HCT116 (cell line): ENCODE measurements at regions not wholly inside any gene's neighbourhood (a gene's known extent, or its start where the extent isn't known, plus 50 kb on each side); places are given as distances from the start of the nearest gene placed in this dataset.

Source experiments
- ATAC-seq: fragments of 200-7000 bp; cut with Tn5 transposase; 2 replicates; pipeline ENCODE4 v1.9.1; 2020; ENCODE audit warnings: mild to moderate bottlenecking, moderate library complexity
- BruUV-seq: library from RNA; stranded (reverse); fragments of 400-500 nt; replicated peaks from 2 replicates; lab custom pipeline; 2021; lab: Mats Ljungman, UMichigan
- CTCF ChIA-PET: fragments of 300-600 bp; sonication (Branson Sonifier 250); formaldehyde crosslinking; loops from one replicate; lab custom pipeline; 2021; ENCODE audit warnings: antibody characterized with exemption; lab: Charles Lee
- POLR2A ChIA-PET: fragments of 300-600, 350-600 bp; sonication (Branson Sonifier 250); formaldehyde crosslinking; loops from one replicate; lab custom pipeline; 2021; ENCODE audit warnings: antibody characterized with exemption; lab: Charles Lee
- RAD21 ChIA-PET, 2 experiments: fragments of 300-600 bp; sonication (Branson Sonifier 250); formaldehyde crosslinking; loops; one replicate each; lab custom pipeline; 2023; ENCODE audit warnings: low total read pairs in 2 of 2; ENCODE audit not compliant: uncharacterized antibody in 2 of 2, unreplicated experiment in 2 of 2, low non-redundant PET in 1 of 2; lab: Charles Lee
- DNase-seq: peaks from one replicate; pipeline ENCODE4 v3.0.0-alpha.2; 2010; ENCODE audit warnings: low read depth, low spot score
- H2AFZ ChIP-seq: fragments of 200-600 bp; shearing (Covaris generic), sonication (generic); 2 replicates; pipeline ENCODE4 v1.6.1; 2017; ENCODE audit warnings: low read depth, mixed run types, mixed read lengths, antibody characterized with exemption, low read length; ENCODE audit not compliant: poor library complexity, severe bottlenecking
- H3K27ac ChIP-seq: 2 replicates; pipeline ENCODE4 v1.5.1; 2012; ENCODE audit warnings: low read depth, low read length
- H3K27me3 ChIP-seq: fragments of 200-600 bp; sonication (generic); 2 replicates; pipeline ENCODE4 v1.6.1; 2016; ENCODE audit warnings: mixed run types, low read length, mixed read lengths; ENCODE audit not compliant: insufficient read depth
- H3K36me3 ChIP-seq, 2 experiments: fragments of 200-500 bp in 1 of 2; fragments of 200-600 bp in 1 of 2; sonication (Bioruptor generic) in 1 of 2; sonication (generic) in 1 of 2; 2 replicates each; pipeline versions ENCODE4 v1.5.1 to v1.6.1; 2014 to 2016; ENCODE audit warnings: low read length in 2 of 2, inconsistent platforms in 1 of 2, mixed read lengths in 1 of 2, mixed run types in 1 of 2; ENCODE audit not compliant: insufficient read depth in 2 of 2, control insufficient read depth in 1 of 2
- H3K4me1 ChIP-seq, 2 experiments: fragments of 200-600 bp in 1 of 2; sonication (generic) in 1 of 2; 2 replicates each; pipeline versions ENCODE4 v1.5.1 to v1.6.1; 2012 to 2017; ENCODE audit warnings: low read length in 2 of 2, inconsistent platforms in 1 of 2, mild to moderate bottlenecking in 1 of 2, mixed read lengths in 1 of 2, mixed run types in 1 of 2, moderate library complexity in 1 of 2; ENCODE audit not compliant: insufficient read depth in 2 of 2, control insufficient read depth in 1 of 2
- H3K4me2 ChIP-seq: fragments of 200-600 bp; sonication (generic); 2 replicates; pipeline ENCODE4 v1.6.1; 2017; ENCODE audit warnings: mixed run types, low read length, mixed read lengths
- H3K4me3 ChIP-seq, 2 experiments: fragments of 200-600 bp in 1 of 2; sonication (generic) in 1 of 2; replicated peaks in 1 of 2; 2 replicates each; pipeline ENCODE4 v1.5.1; 2011 to 2016; ENCODE audit warnings: low read length in 2 of 2, control low read depth in 1 of 2, low read depth in 1 of 2, mild to moderate bottlenecking in 1 of 2, mixed read lengths in 1 of 2, mixed run types in 1 of 2
- H3K79me2 ChIP-seq: fragments of 200-600 bp; sonication (generic); 2 replicates; pipeline ENCODE4 v1.6.1; 2017; ENCODE audit warnings: mild to moderate bottlenecking, mixed run types, low read length, moderate library complexity, mixed read lengths; ENCODE audit not compliant: insufficient read depth
- H3K9ac ChIP-seq: fragments of 200-600 bp; sonication (generic); 2 replicates; pipeline ENCODE4 v1.6.1; 2016; ENCODE audit warnings: low read length, mixed read lengths
- H3K9me2 ChIP-seq: fragments of 200-600 bp; sonication (generic), shearing (Covaris generic); 2 replicates; pipeline ENCODE4 v1.6.1; 2017; ENCODE audit warnings: mixed run types, mild to moderate bottlenecking, moderate library complexity; ENCODE audit not compliant: insufficient read depth
- H3K9me3 ChIP-seq, 2 experiments: fragments of 200-500 bp in 1 of 2; fragments of 200-600 bp in 1 of 2; sonication (Bioruptor generic) in 1 of 2; sonication (generic) in 1 of 2; 2 replicates each; pipeline ENCODE4 v1.6.1; 2014 to 2017; ENCODE audit warnings: low read length in 2 of 2, mixed read lengths in 2 of 2, inconsistent platforms in 1 of 2, low read depth in 1 of 2, mild to moderate bottlenecking in 1 of 2, mixed run types in 1 of 2, moderate library complexity in 1 of 2; ENCODE audit not compliant: control insufficient read depth in 1 of 2, insufficient read depth in 1 of 2
- H4K20me1 ChIP-seq: fragments of 200-600 bp; sonication (generic), shearing (Covaris generic); 2 replicates; pipeline ENCODE4 v1.6.1; 2017; ENCODE audit warnings: mixed run types, mild to moderate bottlenecking, moderate library complexity; ENCODE audit not compliant: insufficient read depth
- CEBPB ChIP-seq: IDR thresholded peaks from 2 replicates; pipeline ENCODE4 v1.6.1; 2012; ENCODE audit warnings: low read depth
- CTCF ChIP-seq, 3 experiments: fragments of 200-600 bp in 1 of 3; sonication (generic) in 1 of 3; IDR thresholded peaks in 2 of 3; conservative IDR thresholded peaks in 1 of 3; 2 replicates each; pipeline ENCODE4 v1.5.1; 2012 to 2017; ENCODE audit warnings: low read depth in 2 of 3, low read length in 2 of 3, antibody characterized with exemption in 1 of 3, borderline replicate concordance in 1 of 3, control low read depth in 1 of 3, mild to moderate bottlenecking in 1 of 3, mixed read lengths in 1 of 3, mixed run types in 1 of 3, moderate library complexity in 1 of 3; ENCODE audit not compliant: insufficient read depth in 1 of 3
- EGR1 ChIP-seq: IDR thresholded peaks from 2 replicates; pipeline ENCODE4 v1.6.1; 2012; ENCODE audit warnings: low read depth
- ELF1 ChIP-seq: IDR thresholded peaks from 2 replicates; pipeline ENCODE4 v1.6.1; 2012; ENCODE audit warnings: low read depth, borderline replicate concordance
- EZH2phosphoT487 ChIP-seq: fragments of 200-600 bp; IDR thresholded peaks from 2 replicates; pipeline ENCODE4 v1.6.1; 2018; ENCODE audit warnings: antibody characterized with exemption, borderline replicate concordance
- JUND ChIP-seq: IDR thresholded peaks from 2 replicates; pipeline ENCODE4 v1.6.1; 2012
- MAX ChIP-seq: IDR thresholded peaks from 2 replicates; pipeline ENCODE4 v1.6.1; 2012
- POLR2A ChIP-seq: IDR thresholded peaks from 2 replicates; pipeline ENCODE4 v1.7.0; 2011; ENCODE audit warnings: borderline replicate concordance; ENCODE audit not compliant: insufficient read depth, insufficient read length; ENCODE audit errors: extremely low read depth
- RAD21 ChIP-seq: IDR thresholded peaks from 2 replicates; pipeline ENCODE4 v1.6.1; 2012; ENCODE audit warnings: low read depth, mild to moderate bottlenecking
- SP1 ChIP-seq: IDR thresholded peaks from 2 replicates; pipeline ENCODE4 v1.6.1; 2012; ENCODE audit warnings: low read depth
- TCF7L2 ChIP-seq: IDR thresholded peaks from 2 replicates; pipeline ENCODE4 v1.7.0; 2011; ENCODE audit warnings: borderline replicate concordance, inconsistent platforms; ENCODE audit not compliant: insufficient read depth, insufficient read length; ENCODE audit errors: extremely low read depth
- ZFX ChIP-seq: fragments of 450-650 bp; IDR thresholded peaks from 2 replicates; pipeline ENCODE4 v1.6.1; 2017
- ZNF274 ChIP-seq: fragments of 200-500 bp; sonication (Bioruptor generic); IDR thresholded peaks from 2 replicates; pipeline ENCODE4 v1.6.1; 2014; ENCODE audit warnings: mild to moderate bottlenecking, low read depth, low read length, inconsistent platforms
- intact Hi-C: fragments of 100-400 bp; cut with micrococcal nuclease; formaldehyde crosslinking; loops from 2 replicates; pipeline ENCODE4 v1.10.0; 2022
- TF ChIP-seq, protein P1 (sequence below): IDR thresholded peaks from 2 replicates; pipeline ENCODE4 v1.6.1; 2012
- TF ChIP-seq, protein P2 (sequence below): IDR thresholded peaks from 2 replicates; pipeline ENCODE4 v1.6.1; 2012; ENCODE audit warnings: low read depth
- TF ChIP-seq, protein P3 (sequence below): IDR thresholded peaks from 2 replicates; pipeline ENCODE4 v1.6.1; 2011; ENCODE audit warnings: mild to moderate bottlenecking, low read length, moderate library complexity; ENCODE audit not compliant: insufficient replicate concordance; ENCODE audit errors: extremely low read depth

DNA sequence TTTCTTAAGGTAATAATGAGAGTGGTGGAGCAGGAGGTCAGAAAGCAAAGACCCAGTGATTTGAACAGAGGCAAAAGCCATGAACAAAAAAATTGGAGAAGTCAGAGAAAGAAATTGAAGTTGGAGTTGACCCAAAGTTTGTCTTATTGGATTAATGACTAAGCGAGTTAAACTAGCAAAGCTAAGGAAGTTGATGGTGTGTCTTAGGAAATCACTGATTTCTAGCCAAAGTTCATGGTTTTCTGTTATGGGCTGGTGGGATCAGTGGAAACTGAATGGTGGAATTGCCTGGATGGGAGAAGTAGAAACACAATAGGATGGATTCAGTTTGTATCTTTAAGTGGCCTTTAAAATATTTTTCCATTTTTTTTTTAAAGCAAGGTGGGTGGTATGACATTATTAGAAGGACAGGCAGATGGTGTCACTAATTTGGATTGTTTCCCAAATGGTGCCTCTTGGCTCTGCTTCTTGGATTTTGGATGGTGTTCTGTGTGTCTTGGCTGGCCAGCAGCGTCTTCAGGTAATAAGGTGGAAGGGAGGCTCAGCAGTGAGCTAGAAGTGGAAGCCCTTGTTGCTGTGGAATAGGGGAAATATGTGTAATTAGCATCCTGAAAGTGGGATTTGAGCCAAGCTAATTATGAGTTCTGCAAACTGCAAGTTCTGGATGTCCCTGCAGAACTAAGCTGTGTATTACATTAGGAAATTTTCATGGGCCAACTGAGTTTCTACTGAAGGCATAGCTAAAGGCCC is 302.9 kb downstream of the LMO7 start:
- no peak overlapping the region for H3K4me2 ChIP-seq

More for the DNA sequence above, 302.9 kb downstream of the LMO7 start:
- Histone ChIP-seq H3K79me2 (no peaks in the 10 kb centered on the region), H3K4me3 (no peak overlapping the region), H3K9me2 (no peaks in the 10 kb centered on the region), H4K20me1 (no peaks in the 10 kb centered on the region), H3K27ac (no peak overlapping the region), H3K9ac (no peak overlapping the region), H3K27me3 (no peaks in the 10 kb centered on the region), H2AFZ (no peak overlapping the region), H3K36me3 (no peaks in the 10 kb centered on the region), H3K4me1 (no peaks in the 10 kb centered on the region), H3K9me3 (no peaks in the 10 kb centered on the region)
- ATAC-seq (no peak), DNase-seq (no peak)
- no peak for TF ChIP-seq ELF1
- TF ChIP-seq, protein P1, sequence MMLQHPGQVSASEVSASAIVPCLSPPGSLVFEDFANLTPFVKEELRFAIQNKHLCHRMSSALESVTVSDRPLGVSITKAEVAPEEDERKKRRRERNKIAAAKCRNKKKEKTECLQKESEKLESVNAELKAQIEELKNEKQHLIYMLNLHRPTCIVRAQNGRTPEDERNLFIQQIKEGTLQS, result no peak
- no peak for TF ChIP-seq CTCF (IDR thresholded peaks at IDR 0.05 in 2 of 3, conservative IDR thresholded peaks at IDR 0.05 in 1 of 3; ENCODE audit: borderline replicate concordance in 1 of 3, insufficient read depth in 1 of 3, low read depth in 2 of 3, low read length in 2 of 3)
- no peak for TF ChIP-seq MAX
- TF ChIP-seq EZH2phosphoT487, result no peak
- TF ChIP-seq, protein P2, sequence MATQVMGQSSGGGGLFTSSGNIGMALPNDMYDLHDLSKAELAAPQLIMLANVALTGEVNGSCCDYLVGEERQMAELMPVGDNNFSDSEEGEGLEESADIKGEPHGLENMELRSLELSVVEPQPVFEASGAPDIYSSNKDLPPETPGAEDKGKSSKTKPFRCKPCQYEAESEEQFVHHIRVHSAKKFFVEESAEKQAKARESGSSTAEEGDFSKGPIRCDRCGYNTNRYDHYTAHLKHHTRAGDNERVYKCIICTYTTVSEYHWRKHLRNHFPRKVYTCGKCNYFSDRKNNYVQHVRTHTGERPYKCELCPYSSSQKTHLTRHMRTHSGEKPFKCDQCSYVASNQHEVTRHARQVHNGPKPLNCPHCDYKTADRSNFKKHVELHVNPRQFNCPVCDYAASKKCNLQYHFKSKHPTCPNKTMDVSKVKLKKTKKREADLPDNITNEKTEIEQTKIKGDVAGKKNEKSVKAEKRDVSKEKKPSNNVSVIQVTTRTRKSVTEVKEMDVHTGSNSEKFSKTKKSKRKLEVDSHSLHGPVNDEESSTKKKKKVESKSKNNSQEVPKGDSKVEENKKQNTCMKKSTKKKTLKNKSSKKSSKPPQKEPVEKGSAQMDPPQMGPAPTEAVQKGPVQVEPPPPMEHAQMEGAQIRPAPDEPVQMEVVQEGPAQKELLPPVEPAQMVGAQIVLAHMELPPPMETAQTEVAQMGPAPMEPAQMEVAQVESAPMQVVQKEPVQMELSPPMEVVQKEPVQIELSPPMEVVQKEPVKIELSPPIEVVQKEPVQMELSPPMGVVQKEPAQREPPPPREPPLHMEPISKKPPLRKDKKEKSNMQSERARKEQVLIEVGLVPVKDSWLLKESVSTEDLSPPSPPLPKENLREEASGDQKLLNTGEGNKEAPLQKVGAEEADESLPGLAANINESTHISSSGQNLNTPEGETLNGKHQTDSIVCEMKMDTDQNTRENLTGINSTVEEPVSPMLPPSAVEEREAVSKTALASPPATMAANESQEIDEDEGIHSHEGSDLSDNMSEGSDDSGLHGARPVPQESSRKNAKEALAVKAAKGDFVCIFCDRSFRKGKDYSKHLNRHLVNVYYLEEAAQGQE, result no peak
- no peak for TF ChIP-seq RAD21
- no peak for TF ChIP-seq ZNF274
- no peak for TF ChIP-seq CEBPB
- no peak for TF ChIP-seq SP1
- no peak for TF ChIP-seq ZFX
- no peak for TF ChIP-seq POLR2A
- TF ChIP-seq TCF7L2, result no peak
- no peak for TF ChIP-seq JUND
- TF ChIP-seq, protein P3, sequence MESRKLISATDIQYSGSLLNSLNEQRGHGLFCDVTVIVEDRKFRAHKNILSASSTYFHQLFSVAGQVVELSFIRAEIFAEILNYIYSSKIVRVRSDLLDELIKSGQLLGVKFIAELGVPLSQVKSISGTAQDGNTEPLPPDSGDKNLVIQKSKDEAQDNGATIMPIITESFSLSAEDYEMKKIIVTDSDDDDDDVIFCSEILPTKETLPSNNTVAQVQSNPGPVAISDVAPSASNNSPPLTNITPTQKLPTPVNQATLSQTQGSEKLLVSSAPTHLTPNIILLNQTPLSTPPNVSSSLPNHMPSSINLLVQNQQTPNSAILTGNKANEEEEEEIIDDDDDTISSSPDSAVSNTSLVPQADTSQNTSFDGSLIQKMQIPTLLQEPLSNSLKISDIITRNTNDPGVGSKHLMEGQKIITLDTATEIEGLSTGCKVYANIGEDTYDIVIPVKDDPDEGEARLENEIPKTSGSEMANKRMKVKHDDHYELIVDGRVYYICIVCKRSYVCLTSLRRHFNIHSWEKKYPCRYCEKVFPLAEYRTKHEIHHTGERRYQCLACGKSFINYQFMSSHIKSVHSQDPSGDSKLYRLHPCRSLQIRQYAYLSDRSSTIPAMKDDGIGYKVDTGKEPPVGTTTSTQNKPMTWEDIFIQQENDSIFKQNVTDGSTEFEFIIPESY, result no peak
- no peak for TF ChIP-seq EGR1
- ChIA-PET POLR2A (interaction anchor here (0.7 kb wide), 1 partner anchor 67 kb away, joined by 3 read pairs; no protein-coding TSS in a partner anchor), RAD21 (no interaction called here), CTCF (no interaction called here)
- no TSS peak for BruUV-seq
- intact Hi-C loops, result no loop called here
